DOHH2 (cell line): ENCODE measurements at regions not wholly inside any gene's neighbourhood (a gene's known extent, or its start where the extent isn't known, plus 50 kb on each side); places are given as distances from the start of the nearest gene placed in this dataset.

Experiments used
- H3F3A ChIP-seq: fragments of 200-600 bp; sonication (generic), shearing (Covaris generic); 2 replicates; pipeline ENCODE4 v1.6.0; 2016; ENCODE audit warnings: antibody characterized with exemption, mild to moderate bottlenecking; ENCODE audit not compliant: control insufficient read depth, insufficient read depth
- H3K27ac ChIP-seq: fragments of 200-600 bp; sonication (generic); 2 replicates; pipeline ENCODE4 v1.5.1; 2014; ENCODE audit warnings: low read depth, mild to moderate bottlenecking, low read length, moderate library complexity
- H3K27me3 ChIP-seq: fragments of 200-600 bp; sonication (generic); 2 replicates; pipeline ENCODE4 v1.6.1; 2014; ENCODE audit warnings: mild to moderate bottlenecking, low read length, mixed read lengths; ENCODE audit not compliant: control insufficient read depth
- H3K36me3 ChIP-seq: fragments of 200-600 bp; sonication (generic); 2 replicates; pipeline ENCODE4 v1.6.1; 2014; ENCODE audit warnings: mild to moderate bottlenecking, low read length, moderate library complexity, mixed read lengths; ENCODE audit not compliant: control insufficient read depth
- H3K4me1 ChIP-seq: fragments of 200-600 bp; sonication (generic); 2 replicates; pipeline ENCODE4 v1.6.1; 2014; ENCODE audit warnings: mild to moderate bottlenecking, low read length, mixed read lengths; ENCODE audit not compliant: control insufficient read depth
- H3K4me2 ChIP-seq: fragments of 200-600 bp; sonication (generic); 2 replicates; pipeline ENCODE4 v1.6.0; 2014; ENCODE audit warnings: mild to moderate bottlenecking, low read length, moderate library complexity
- H3K4me3 ChIP-seq: fragments of 200-600 bp; sonication (generic); 2 replicates; pipeline ENCODE4 v1.5.1; 2014; ENCODE audit warnings: mild to moderate bottlenecking, low read length, mixed read lengths
- H3K79me2 ChIP-seq: fragments of 200-600 bp; sonication (generic); 2 replicates; pipeline ENCODE4 v1.6.1; 2014; ENCODE audit warnings: mild to moderate bottlenecking, low read length, mixed read lengths; ENCODE audit not compliant: control insufficient read depth
- H3K9me2 ChIP-seq: fragments of 200-600 bp; sonication (generic); replicated peaks from 2 replicates; pipeline ENCODE4 v1.6.1; 2014; ENCODE audit warnings: mild to moderate bottlenecking, low read length, mixed read lengths; ENCODE audit not compliant: control insufficient read depth
- H3K9me3 ChIP-seq: fragments of 200-600 bp; sonication (generic); 2 replicates; pipeline ENCODE4 v1.6.1; 2014; ENCODE audit warnings: antibody characterized with exemption, low read length, mixed read lengths; ENCODE audit not compliant: control insufficient read depth, insufficient read depth
- H4K20me1 ChIP-seq: fragments of 200-600 bp; sonication (generic); 2 replicates; pipeline ENCODE4 v1.6.0; 2014; ENCODE audit warnings: low read depth, mild to moderate bottlenecking, antibody characterized with exemption, low read length, moderate library complexity; ENCODE audit not compliant: control insufficient read depth, insufficient read depth
- CTCF ChIP-seq: fragments of 200-600 bp; sonication (generic); IDR thresholded peaks from one replicate; pipeline ENCODE4 v1.5.1; 2014; ENCODE audit warnings: antibody characterized with exemption, mild to moderate bottlenecking, low read depth, low read length; ENCODE audit not compliant: poor library complexity, severe bottlenecking
- EZH2phosphoT487 ChIP-seq: fragments of 200-600 bp; sonication (generic); IDR thresholded peaks from 2 replicates; pipeline ENCODE4 v1.6.1; 2017; ENCODE audit warnings: borderline replicate concordance, mild to moderate bottlenecking, antibody characterized with exemption, low read length, moderate library complexity, mixed read lengths

GRCh38 chr14:83301791-83302190, 1768.1 kb upstream of the SEL1L start:
- Histone ChIP-seq H3K4me3 (no peak overlapping the region), H3K9me2 (no peaks in the 10 kb centered on the region), H3K36me3 (no peaks in the 10 kb centered on the region), H3K27me3 (no peaks in the 10 kb centered on the region), H4K20me1 (no peaks in the 10 kb centered on the region), H3K9me3 (no peaks in the 10 kb centered on the region), H3K4me2 (no peak overlapping the region), H3K4me1 (no peaks in the 10 kb centered on the region), H3F3A (no peaks in the 10 kb centered on the region), H3K27ac (no peak overlapping the region), H3K79me2 (no peaks in the 10 kb centered on the region)
- TF ChIP-seq EZH2phosphoT487 (no peak), CTCF (no peak)

GRCh38 chr14:83309211-83309610, 1775.6 kb upstream of the SEL1L start:
- Histone ChIP-seq H3K9me2 (no peaks in the 10 kb centered on the region), H3K27ac (no peak overlapping the region), H3K79me2 (no peaks in the 10 kb centered on the region), H3K27me3 (no peaks in the 10 kb centered on the region), H3F3A (no peaks in the 10 kb centered on the region), H3K4me3 (no peak overlapping the region), H3K36me3 (no peaks in the 10 kb centered on the region), H3K4me1 (no peaks in the 10 kb centered on the region), H3K9me3 (no peaks in the 10 kb centered on the region), H4K20me1 (no peaks in the 10 kb centered on the region), H3K4me2 (no peak overlapping the region)
- no peak for TF ChIP-seq EZH2phosphoT487
- no peak for TF ChIP-seq CTCF

- no peaks in the 10 kb centered on the region for H3K36me3 ChIP-seq
- no peaks in the 10 kb centered on the region for H3K9me3 ChIP-seq
- no peaks in the 10 kb centered on the region for H3K27me3 ChIP-seq
- no peaks in the 10 kb centered on the region for H4K20me1 ChIP-seq
- no peaks in the 10 kb centered on the region for H3K4me1 ChIP-seq
- TF ChIP-seq EZH2phosphoT487 = no peak
- no peak for TF ChIP-seq CTCF
- no peaks in the 10 kb centered on the region for H3F3A ChIP-seq
- H3K4me3 ChIP-seq = no peak overlapping the region
- H3K27ac ChIP-seq = no peak overlapping the region
- H3K4me2 ChIP-seq = no peak overlapping the region
- no peaks in the 10 kb centered on the region for H3K79me2 ChIP-seq
- H3K9me2 ChIP-seq = no peaks in the 10 kb centered on the region
Observed at GRCh38 chr14:83309833-83310232, 1776.2 kb upstream of the SEL1L start.

- H3F3A ChIP-seq = no peaks in the 10 kb centered on the region
- no peaks in the 10 kb centered on the region for H3K79me2 ChIP-seq
- H3K4me2 ChIP-seq = no peak overlapping the region
- H3K36me3 ChIP-seq = no peaks in the 10 kb centered on the region
- no peaks in the 10 kb centered on the region for H3K9me3 ChIP-seq
- H3K27me3 ChIP-seq = no peaks in the 10 kb centered on the region
- no peak overlapping the region for H3K27ac ChIP-seq
- TF ChIP-seq CTCF = no peak
- TF ChIP-seq EZH2phosphoT487 = no peak
- no peaks in the 10 kb centered on the region for H3K4me1 ChIP-seq
- H4K20me1 ChIP-seq = no peaks in the 10 kb centered on the region
- H3K9me2 ChIP-seq = no peaks in the 10 kb centered on the region
- no peak overlapping the region for H3K4me3 ChIP-seq
Observed at GRCh38 chr14:83312511-83312910, 1778.9 kb upstream of the SEL1L start.
